NCI-H2171 treated with DMSO at 0.1 percent for 48 hours (cell line): ENCODE measurements at regions not wholly inside any gene's neighbourhood (a gene's known extent, or its start where the extent isn't known, plus 50 kb on each side); places are given as distances from the start of the nearest gene placed in this dataset.
"Not testable (repeated sequence)": the region's sequence is repeated elsewhere in the genome, so short reads cannot be mapped to it uniquely, and the experiment has no call there.

Experiments
- DNase-seq: peaks from one replicate; lab custom pipeline; 2025; lab: John Stamatoyannopoulos, UW

- DNase-seq, result no peak
Measured at GRCh38 chr12:16854465-16854864, 248.5 kb upstream of the LMO3 start.

GRCh38 chr12:16849473-16849872 is 243.5 kb upstream of the LMO3 start:
- no peak for DNase-seq

GRCh38 chr12:16844875-16845274 is 238.9 kb upstream of the LMO3 start:
- DNase-seq, result no peak

GRCh38 chr12:16833376-16834015 is 227.5 kb upstream of the LMO3 start:
- DNase-seq, result no peak

GRCh38 chr12:16828891-16829290 is 222.9 kb upstream of the LMO3 start:
- no peak for DNase-seq

- DNase-seq, result no peak
Measured at GRCh38 chr12:16807731-16808130, 201.8 kb upstream of the LMO3 start.

GRCh38 chr12:16796168-16796567 is 190.2 kb upstream of the LMO3 start:
- DNase-seq, result no peak

GRCh38 chr12:16789204-16789790 is 183.3 kb upstream of the LMO3 start:
- no peak for DNase-seq

GRCh38 chr12:16788506-16789203 is 182.7 kb upstream of the LMO3 start:
- no peak for DNase-seq

GRCh38 chr12:16785953-16786352 is 180.0 kb upstream of the LMO3 start:
- DNase-seq, result no peak

- DNase-seq, result no peak
Measured at GRCh38 chr12:16785524-16785923, 179.6 kb upstream of the LMO3 start.

- not testable (repeated sequence) for DNase-seq
Measured at GRCh38 chr12:16769129-16769528, 163.2 kb upstream of the LMO3 start.

GRCh38 chr12:16766736-16767135 is 160.8 kb upstream of the LMO3 start:
- DNase-seq, result no peak

- DNase-seq, result no peak
Measured at GRCh38 chr12:16763901-16764300, 157.9 kb upstream of the LMO3 start.

- DNase-seq, result no peak
Measured at GRCh38 chr12:16756833-16757555, 151.0 kb upstream of the LMO3 start.

GRCh38 chr12:16730772-16731171 is 124.8 kb upstream of the LMO3 start:
- DNase-seq, result no peak

GRCh38 chr12:16726879-16727278 is 120.9 kb upstream of the LMO3 start:
- DNase-seq, result no peak

GRCh38 chr12:16719713-16720416 is 113.9 kb upstream of the LMO3 start:
- no peak for DNase-seq

- DNase-seq, result no peak
Measured at GRCh38 chr12:16716928-16717327, 111.0 kb upstream of the LMO3 start.

GRCh38 chr12:16692099-16692498 is 86.1 kb upstream of the LMO3 start:
- no peak for DNase-seq

GRCh38 chr12:16691624-16692023 is 85.7 kb upstream of the LMO3 start:
- DNase-seq, result no peak

- DNase-seq, result no peak
Measured at GRCh38 chr12:16688200-16688599, 82.2 kb upstream of the LMO3 start.
